ENCODE measurements at regions not wholly inside any gene's neighbourhood (a gene's known extent, or its start where the extent isn't known, plus 50 kb on each side); places are given as distances from the start of the nearest gene placed in this dataset.

DNA sequence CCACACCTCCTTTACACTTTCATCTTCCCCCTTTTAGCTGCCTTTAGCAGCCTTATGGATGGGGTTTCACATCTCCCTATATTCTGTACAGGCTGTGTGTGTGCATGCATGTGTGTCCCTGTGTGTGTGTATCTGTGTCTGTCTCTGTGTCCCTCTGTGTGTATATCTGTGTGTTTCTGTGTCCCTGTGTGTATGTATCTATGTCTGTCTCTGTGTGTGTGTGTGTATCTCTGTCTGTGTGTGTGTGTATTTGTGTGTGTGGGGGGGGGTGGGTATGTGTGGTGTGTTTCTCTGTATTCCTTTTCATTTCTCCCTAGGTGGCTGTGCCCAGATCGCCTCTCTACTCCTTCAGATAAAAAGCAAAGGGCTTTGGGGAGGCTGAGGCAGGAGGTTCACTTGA is 52.2 kb upstream of the CD83 start:
- no peak for DNase-seq

DNA sequence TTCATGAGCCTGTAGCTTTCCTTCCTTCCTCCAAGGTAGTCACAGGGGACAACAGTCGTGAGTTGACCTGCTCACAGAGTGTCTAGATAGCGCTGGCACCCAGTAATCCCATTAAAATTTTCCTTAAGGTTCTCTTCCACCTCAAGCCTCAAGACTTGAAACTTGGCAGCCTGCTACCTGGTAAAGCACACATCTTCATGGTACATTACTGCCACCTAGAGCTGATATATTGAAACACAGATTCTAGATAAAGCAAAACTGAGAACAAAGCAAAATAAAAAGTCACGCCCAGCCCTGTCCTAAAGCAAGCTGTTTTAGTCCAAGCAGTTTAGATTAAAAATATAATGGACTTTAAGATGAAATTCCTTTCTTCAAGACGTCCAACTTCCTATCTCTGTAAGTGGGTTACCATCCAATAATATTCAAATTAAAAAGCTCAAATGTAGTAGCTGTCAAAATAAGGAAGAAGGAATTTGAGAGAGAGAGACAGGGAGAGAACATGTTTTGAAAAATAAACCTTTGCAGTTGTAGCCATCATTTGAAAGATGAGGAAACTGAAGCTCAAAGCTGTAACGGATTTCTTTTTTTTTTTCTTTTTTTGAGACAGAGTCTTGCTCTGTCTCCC is 50.7 kb upstream of the CD83 start:
- DNase-seq: peak; percentile 53

DNA sequence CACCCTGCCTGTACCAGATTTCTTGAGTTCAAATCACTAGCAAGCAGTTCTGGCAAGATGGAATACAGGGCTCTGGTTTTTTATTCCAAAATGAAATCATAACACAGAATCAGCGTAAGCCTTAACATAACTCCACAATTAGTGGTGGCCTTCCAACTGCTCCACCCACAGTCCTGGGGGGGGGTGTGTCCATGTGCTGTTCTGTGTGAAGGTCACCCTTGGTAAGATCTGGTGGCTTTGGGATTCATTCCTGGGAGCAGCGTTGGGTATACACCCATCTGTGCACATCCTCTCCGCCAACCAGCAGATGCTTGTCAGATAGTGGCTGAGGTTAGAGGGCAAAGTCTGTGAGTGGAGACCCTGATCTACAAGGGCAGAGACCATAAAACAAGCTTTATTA is 49.9 kb upstream of the CD83 start:
- no peak for DNase-seq

All from amniotic stem cell (primary cell).